KOPT-K1 (cell line): ENCODE measurements at regions not wholly inside any gene's neighbourhood (a gene's known extent, or its start where the extent isn't known, plus 50 kb on each side); places are given as distances from the start of the nearest gene placed in this dataset.

Experiments
- H3K27ac ChIP-seq: fragments of 200-600 bp; sonication (generic); 2 replicates; pipeline ENCODE4 v1.5.1; 2016; ENCODE audit warnings: antibody characterized with exemption, mild to moderate bottlenecking, low read depth, low read length; ENCODE audit not compliant: poor library complexity, severe bottlenecking
- H3K36me3 ChIP-seq: fragments of 200-600 bp; sonication (generic); 2 replicates; pipeline ENCODE4 v1.5.1; 2017; ENCODE audit warnings: antibody characterized with exemption, mild to moderate bottlenecking, low read length, moderate library complexity; ENCODE audit not compliant: insufficient read depth
- H3K9me3 ChIP-seq: fragments of 200-600 bp; sonication (generic); 2 replicates; pipeline ENCODE4 v1.5.1; 2017; ENCODE audit warnings: antibody characterized with exemption, low read length, mild to moderate bottlenecking; ENCODE audit not compliant: insufficient read depth, poor library complexity, severe bottlenecking

DNA sequence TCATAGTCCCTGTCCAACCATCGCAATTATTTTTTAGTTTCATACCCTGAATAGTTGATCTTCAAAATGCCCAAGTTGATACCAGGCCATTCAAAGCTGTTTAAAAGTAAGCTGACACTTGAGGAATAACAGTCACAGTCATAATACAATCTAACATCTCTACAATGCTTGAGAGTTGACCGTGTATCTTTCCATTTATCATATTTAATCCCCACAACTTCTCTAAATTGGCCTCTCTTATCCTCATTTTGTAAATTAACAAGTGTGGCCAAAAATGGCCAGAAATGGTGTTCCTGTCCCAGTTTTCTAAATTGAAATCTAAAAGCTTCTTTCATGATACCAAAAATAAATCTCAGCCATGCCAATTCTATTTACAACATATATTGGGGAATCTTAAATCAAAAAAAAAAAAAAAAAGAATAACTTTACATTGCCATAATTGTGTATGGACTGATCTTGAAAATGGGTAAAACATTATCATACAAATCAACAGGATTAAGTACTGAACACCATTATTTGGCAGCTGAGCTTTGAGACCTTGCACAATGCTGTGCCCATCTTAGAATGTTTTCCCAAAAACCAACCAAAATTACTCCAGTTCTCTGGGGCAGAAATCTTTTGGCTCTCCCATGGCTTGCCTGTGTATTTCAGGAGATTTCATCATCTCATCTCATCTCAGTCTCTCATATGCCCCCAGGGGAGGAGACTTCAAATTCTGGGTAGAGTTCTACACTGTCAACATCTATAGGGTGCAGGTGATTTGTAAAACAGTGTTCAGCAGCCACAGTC lies 448.7 kb upstream of the JARID2 start:
- H3K9me3 ChIP-seq = no peaks in the 10 kb centered on the region
- no peak overlapping the region for H3K27ac ChIP-seq
- H3K36me3 ChIP-seq = no peaks in the 10 kb centered on the region

DNA sequence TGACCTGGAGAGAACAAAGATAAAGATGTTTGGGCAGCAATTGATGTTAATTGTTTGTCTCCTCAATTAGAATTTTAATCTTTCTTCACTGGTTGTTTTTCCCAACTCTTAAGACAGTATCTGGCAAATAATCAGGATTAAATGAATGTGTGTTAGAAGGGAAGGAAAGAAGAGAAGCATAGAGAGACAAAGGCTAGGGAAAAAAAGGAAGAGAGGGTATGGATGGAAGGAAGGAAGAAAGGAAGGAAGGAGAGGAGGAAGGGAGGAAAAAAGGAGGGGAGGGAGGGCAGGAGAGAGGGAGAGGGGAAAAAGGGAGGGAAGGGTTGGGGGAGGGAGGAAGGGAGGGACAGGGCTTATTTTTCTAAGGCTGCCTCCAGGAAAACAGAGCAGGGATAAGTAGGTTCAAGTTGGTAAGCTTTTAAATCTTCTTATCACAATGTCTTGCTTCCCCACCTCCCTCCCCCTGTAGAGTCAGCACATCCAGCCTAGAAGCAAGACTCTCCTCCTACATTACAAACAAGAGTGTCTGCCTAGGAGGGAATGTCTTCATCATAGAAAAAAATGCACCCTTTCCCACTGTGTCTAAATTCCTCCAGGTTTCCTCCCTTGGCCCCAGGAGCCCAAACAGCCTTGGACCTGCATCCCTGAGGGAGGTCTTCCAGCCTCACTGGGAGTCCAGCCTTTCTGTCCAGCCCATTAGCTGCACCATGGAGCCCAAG lies 447.8 kb upstream of the JARID2 start:
- H3K9me3 ChIP-seq = no peaks in the 10 kb centered on the region
- H3K27ac ChIP-seq = no peak overlapping the region
- H3K36me3 ChIP-seq = no peaks in the 10 kb centered on the region

DNA sequence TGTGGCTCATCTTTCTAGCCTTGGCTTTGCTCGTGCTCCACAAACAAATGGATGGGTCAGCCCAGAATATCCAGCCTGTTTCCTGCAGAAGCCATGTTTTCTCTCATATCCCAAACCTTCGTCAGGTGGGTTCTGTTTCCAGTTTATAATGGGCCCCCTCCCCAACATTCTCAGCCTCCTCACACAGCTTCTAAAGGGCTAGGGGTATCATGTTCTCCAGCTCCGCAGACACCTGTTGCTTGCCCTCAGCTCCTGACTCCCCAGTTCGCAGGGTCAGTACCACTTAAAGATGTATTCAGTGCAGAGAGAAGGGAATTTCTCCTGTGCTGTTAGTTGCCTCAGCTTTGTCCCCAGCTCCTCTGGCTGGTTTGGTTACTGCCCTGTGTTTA lies 447.3 kb upstream of the JARID2 start:
- no peaks in the 10 kb centered on the region for H3K9me3 ChIP-seq
- H3K27ac ChIP-seq = no peak overlapping the region
- H3K36me3 ChIP-seq = no peaks in the 10 kb centered on the region

GRCh38 chr6:14798996-14799588 lies 446.8 kb upstream of the JARID2 start:
- Histone ChIP-seq H3K27ac (no peak overlapping the region), H3K9me3 (no peaks in the 10 kb centered on the region), H3K36me3 (no peaks in the 10 kb centered on the region)

GRCh38 chr6:14799928-14800327 lies 445.9 kb upstream of the JARID2 start:
- Histone ChIP-seq H3K36me3 (no peaks in the 10 kb centered on the region), H3K9me3 (no peaks in the 10 kb centered on the region), H3K27ac (no peak overlapping the region)

DNA sequence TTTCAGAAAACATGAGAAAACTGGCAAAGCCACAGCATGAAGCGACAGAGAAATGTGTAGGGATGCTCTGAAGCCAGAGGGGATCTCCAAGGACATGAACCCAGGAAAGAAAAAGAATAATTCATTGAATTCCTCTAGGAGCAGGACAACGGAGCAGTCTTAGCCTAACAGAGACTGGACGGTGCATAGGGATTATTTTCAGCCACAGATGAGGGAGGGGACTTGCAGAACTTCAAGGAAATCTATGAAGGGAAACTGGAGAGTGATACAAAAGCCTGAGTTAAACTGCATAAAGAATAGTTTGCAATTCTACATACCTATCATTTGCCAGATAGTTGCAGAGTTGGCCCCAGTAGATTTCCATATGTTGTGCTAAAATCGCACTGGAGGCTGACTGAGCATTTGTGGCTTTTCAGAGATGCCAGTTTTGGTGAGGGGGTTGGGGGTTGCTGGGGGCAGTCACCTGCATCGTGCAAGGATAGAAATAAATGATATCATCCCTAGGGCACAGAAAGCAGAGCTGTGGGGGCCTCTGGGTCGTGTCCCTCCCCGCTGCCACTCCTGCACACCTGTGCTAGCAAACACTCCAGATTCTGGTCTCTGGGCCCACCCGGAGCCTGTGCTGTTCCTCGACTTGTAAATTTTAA lies 443.2 kb upstream of the JARID2 start:
- no peak overlapping the region for H3K27ac ChIP-seq
- no peaks in the 10 kb centered on the region for H3K36me3 ChIP-seq
- peaks cover 10% of the 10 kb centered on the region for H3K9me3 ChIP-seq

GRCh38 chr6:14804001-14804784 lies 441.7 kb upstream of the JARID2 start:
- Histone ChIP-seq H3K27ac (no peak overlapping the region), H3K36me3 (no peaks in the 10 kb centered on the region), H3K9me3 (peaks cover 22% of the 10 kb centered on the region)

DNA sequence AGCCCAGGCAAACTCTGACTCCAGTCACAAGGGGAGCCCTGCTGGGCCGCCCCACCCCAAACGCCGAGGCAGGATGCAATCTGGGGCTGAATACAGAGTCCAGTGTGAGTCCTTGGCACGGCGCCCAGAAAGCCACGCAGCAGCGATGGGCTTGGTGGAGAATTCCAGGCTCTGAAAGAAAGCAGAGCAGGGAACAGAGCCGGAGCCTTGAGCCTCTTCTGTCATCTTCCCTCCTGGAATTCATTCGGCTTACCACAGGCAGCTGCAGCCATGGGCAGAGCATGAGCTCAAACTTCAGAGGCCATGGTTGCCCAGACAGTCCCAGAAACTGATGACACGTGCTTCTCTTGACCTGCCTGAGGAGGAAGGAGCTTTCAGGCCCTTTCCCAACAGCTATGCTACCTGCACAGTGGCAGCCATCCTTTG lies 441.1 kb upstream of the JARID2 start:
- H3K27ac ChIP-seq = no peak overlapping the region
- H3K36me3 ChIP-seq = no peaks in the 10 kb centered on the region
- H3K9me3 ChIP-seq = peaks cover 22% of the 10 kb centered on the region

GRCh38 chr6:14806101-14806500 lies 439.8 kb upstream of the JARID2 start:
- Histone ChIP-seq H3K27ac (no peak overlapping the region), H3K36me3 (no peaks in the 10 kb centered on the region), H3K9me3 (peaks cover 22% of the 10 kb centered on the region)

DNA sequence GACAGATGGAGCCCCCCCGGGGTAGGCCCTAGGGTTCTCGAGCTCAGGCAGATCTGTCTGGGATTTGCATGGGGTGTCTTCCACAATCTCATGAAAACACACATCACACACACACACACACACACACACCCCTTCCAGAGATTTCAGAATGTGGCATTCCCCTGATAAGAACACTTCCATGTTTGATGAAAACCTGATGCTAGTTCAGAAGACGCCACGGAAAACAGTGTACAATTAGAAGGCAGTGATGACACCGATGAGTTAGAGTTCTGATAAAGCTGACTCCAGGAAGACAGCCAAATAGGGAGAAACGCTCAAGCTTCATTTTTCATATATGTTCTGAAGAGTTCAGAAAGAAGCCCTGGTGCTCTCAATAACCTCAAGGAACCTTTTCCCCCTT lies 438.7 kb upstream of the JARID2 start:
- H3K9me3 ChIP-seq = peaks cover 22% of the 10 kb centered on the region

DNA sequence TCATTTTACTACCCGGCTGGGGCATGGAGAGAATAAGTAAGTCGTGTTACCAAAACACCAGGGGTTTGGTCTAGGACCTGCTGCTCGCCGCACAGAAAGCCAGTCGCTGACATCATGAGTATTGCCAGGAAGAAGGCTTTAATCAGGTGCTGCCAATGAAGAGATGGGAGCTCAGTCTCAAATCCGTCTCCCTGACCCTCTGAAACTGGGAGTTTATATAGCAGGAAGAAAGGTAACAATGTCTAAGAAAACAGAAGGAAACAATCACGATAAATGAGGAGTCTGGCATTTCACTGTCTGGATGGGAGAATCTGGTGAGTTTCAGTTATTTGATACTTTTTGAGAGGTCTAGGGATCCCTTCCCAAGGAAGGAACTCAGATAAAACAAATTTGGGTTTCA lies 437.9 kb upstream of the JARID2 start:
- Histone ChIP-seq H3K27ac (no peak overlapping the region), H3K9me3 (peaks cover 22% of the 10 kb centered on the region), H3K36me3 (no peaks in the 10 kb centered on the region)

More for the DNA sequence above, 438.7 kb upstream of the JARID2 start:
- Histone ChIP-seq H3K27ac (no peak overlapping the region), H3K36me3 (no peaks in the 10 kb centered on the region)

DNA sequence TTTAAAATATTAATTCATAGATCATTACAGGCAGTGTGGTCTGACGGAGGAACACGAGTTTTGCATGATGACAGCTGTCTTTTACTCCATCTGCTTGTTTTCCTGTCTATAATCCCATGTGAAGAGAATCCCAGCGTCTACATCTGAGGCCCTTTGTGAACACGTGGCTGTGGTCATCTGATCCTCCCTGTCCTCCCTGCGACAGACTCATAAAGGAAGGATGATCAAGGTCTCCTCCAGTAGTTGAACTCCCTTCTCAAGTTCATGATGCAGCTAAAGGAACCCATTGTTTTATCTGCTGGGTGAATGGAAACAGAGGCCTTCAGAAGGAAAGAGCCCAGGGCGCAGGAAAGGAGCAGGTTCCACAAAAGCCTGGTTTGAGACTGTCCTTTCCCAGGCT lies 435.8 kb upstream of the JARID2 start:
- H3K9me3 ChIP-seq = peaks cover 22% of the 10 kb centered on the region
- no peaks in the 10 kb centered on the region for H3K36me3 ChIP-seq
- no peak overlapping the region for H3K27ac ChIP-seq

- Histone ChIP-seq H3K36me3 (no peaks in the 10 kb centered on the region), H3K9me3 (peaks cover 18% of the 10 kb centered on the region), H3K27ac (no peak overlapping the region)
Measured at GRCh38 chr6:14811775-14812428, 434.0 kb upstream of the JARID2 start.

GRCh38 chr6:14814016-14814415 lies 431.9 kb upstream of the JARID2 start:
- no peak overlapping the region for H3K27ac ChIP-seq
- no peaks in the 10 kb centered on the region for H3K36me3 ChIP-seq
- no peaks in the 10 kb centered on the region for H3K9me3 ChIP-seq
